ENCODE measurements at regions not wholly inside any gene's neighbourhood (a gene's known extent, or its start where the extent isn't known, plus 50 kb on each side); places are given as distances from the start of the nearest gene placed in this dataset.

- TF ChIP-seq, protein P1, sequence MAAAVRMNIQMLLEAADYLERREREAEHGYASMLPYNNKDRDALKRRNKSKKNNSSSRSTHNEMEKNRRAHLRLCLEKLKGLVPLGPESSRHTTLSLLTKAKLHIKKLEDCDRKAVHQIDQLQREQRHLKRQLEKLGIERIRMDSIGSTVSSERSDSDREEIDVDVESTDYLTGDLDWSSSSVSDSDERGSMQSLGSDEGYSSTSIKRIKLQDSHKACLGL (CRISPR knock-in tag; IDR thresholded peaks at IDR 0.05) = no peak
- TF ChIP-seq SMAD1 (CRISPR knock-in tag; IDR thresholded peaks at IDR 0.05; ENCODE audit: borderline replicate concordance, low read depth) = no peak
Observed at GRCh38 chr5:26229848-26230247, 808.5 kb downstream of the CDH9 start (continued).

GRCh38 chr5:26227245-26227644 lies 811.1 kb downstream of the CDH9 start:
- no peaks in the 10 kb centered on the region for H3K79me2 ChIP-seq (ENCODE audit: insufficient read depth, low read length)
- H3K36me3 ChIP-seq (replicated peaks in 1 of 2; ENCODE audit: control insufficient read depth in 1 of 2, insufficient read depth in 2 of 2, low read length in 2 of 2) = no peaks in the 10 kb centered on the region
- intact Hi-C loops (cut with micrococcal nuclease; ENCODE audit: unreplicated experiment) = no loop called here
- H3K4me2 ChIP-seq (ENCODE audit: low read depth, low read length) = no peak overlapping the region
- CTCF ChIA-PET (ENCODE audit: low intra/inter-chr PET ratio, low total read pairs) = no interaction called here
- no peak overlapping the region for H3K27ac ChIP-seq (ENCODE audit: extremely low read length, insufficient read depth, low read length)
- no peaks in the 10 kb centered on the region for H3K9me3 ChIP-seq (ENCODE audit: low read length)
- no peak overlapping the region for H2AFZ ChIP-seq (ENCODE audit: low read length)
- in situ Hi-C loops (cut with HindIII; ENCODE audit: extremely low pct_ligation_motif_present, low pct_unique_long_range_greater_than_20kb) = no loop called here
- BruUV-seq (replicated peaks) = no TSS peak
- POLR2A ChIA-PET = no interaction called here
- no peaks in the 10 kb centered on the region for H4K20me1 ChIP-seq (ENCODE audit: insufficient read depth, low read length)
- ATAC-seq (no peak), FAIRE-seq (no peak), DNase-seq (ENCODE audit: low spot score) (no peak)
- no peak overlapping the region for H3K9ac ChIP-seq (ENCODE audit: insufficient read depth, low read depth, low read length)
- no peaks in the 10 kb centered on the region for H3K4me1 ChIP-seq (ENCODE audit: insufficient read depth, low read length)
- TF ChIP-seq PPARG (CRISPR knock-in tag; conservative IDR thresholded peaks at IDR 0.05) = no peak
- no peak for TF ChIP-seq ZNF101 (CRISPR knock-in tag; IDR thresholded peaks at IDR 0.05; ENCODE audit: borderline replicate concordance, low read depth)
- TF ChIP-seq, protein P2, sequence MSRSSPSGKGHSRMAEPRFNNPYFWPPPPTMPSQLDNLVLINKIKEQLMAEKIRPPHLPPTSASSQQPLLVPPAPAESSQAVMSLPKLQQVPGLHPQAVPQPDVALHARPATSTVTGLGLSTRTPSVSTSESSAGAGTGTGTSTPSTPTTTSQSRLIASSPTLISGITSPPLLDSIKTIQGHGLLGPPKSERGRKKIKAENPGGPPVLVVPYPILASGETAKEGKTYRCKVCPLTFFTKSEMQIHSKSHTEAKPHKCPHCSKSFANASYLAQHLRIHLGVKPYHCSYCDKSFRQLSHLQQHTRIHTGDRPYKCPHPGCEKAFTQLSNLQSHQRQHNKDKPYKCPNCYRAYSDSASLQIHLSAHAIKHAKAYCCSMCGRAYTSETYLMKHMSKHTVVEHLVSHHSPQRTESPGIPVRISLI (CRISPR knock-in tag; IDR thresholded peaks at IDR 0.05; ENCODE audit: borderline replicate concordance) = no peak
- no peak for TF ChIP-seq KAT2B (IDR thresholded peaks at IDR 0.05; ENCODE audit: borderline replicate concordance, low read depth, low read length)
- TF ChIP-seq, protein P3, sequence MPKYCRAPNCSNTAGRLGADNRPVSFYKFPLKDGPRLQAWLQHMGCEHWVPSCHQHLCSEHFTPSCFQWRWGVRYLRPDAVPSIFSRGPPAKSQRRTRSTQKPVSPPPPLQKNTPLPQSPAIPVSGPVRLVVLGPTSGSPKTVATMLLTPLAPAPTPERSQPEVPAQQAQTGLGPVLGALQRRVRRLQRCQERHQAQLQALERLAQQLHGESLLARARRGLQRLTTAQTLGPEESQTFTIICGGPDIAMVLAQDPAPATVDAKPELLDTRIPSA (CRISPR knock-in tag; IDR thresholded peaks at IDR 0.05; ENCODE audit: borderline replicate concordance) = no peak
- TF ChIP-seq ZNF292 (CRISPR knock-in tag; IDR thresholded peaks at IDR 0.05; ENCODE audit: borderline replicate concordance, low read depth) = no peak
- no peak overlapping the region for H3K4me3 ChIP-seq (replicated peaks in 1 of 3; ENCODE audit: insufficient read depth in 1 of 3, low read depth in 2 of 3, low read length in 3 of 3)
- 0% methylated on average over 2 of the region's 6 CpGs for WGBS (ENCODE audit: low lambda C conversion rate)
- peaks cover 0 to 2% of the 10 kb centered on the region in 2 experiments; a peak in 1 of 5 replicates for H3K27me3 ChIP-seq (ENCODE audit: control insufficient read depth in 1 of 2, insufficient read depth in 2 of 2, low read length in 2 of 2)
